ENCODE measurements at regions not wholly inside any gene's neighbourhood (a gene's known extent, or its start where the extent isn't known, plus 50 kb on each side); places are given as distances from the start of the nearest gene placed in this dataset.
"Not testable (repeated sequence)": the region's sequence is repeated elsewhere in the genome, so short reads cannot be mapped to it uniquely, and the experiment has no call there.

GRCh38 chr22:47432683-47433082, 670.2 kb downstream of the TBC1D22A start:
- no peak for DNase-seq

GRCh38 chr22:47423861-47424820, 661.7 kb downstream of the TBC1D22A start:
- DNase-seq: no peak

- no peak for DNase-seq
Observed at GRCh38 chr22:47423266-47423665, 660.8 kb downstream of the TBC1D22A start.

- DNase-seq: no peak
Observed at GRCh38 chr22:47422736-47423135, 660.3 kb downstream of the TBC1D22A start.

- no peak for DNase-seq
Observed at GRCh38 chr22:47421846-47422245, 659.4 kb downstream of the TBC1D22A start.

GRCh38 chr22:47420211-47420610, 657.8 kb downstream of the TBC1D22A start:
- no peak for DNase-seq

GRCh38 chr22:47419239-47419638, 656.8 kb downstream of the TBC1D22A start:
- no peak for DNase-seq

- no peak for DNase-seq
Observed at GRCh38 chr22:47417699-47418098, 655.2 kb downstream of the TBC1D22A start.

- no peak for DNase-seq
Observed at GRCh38 chr22:47411006-47411405, 648.6 kb downstream of the TBC1D22A start.

GRCh38 chr22:47409539-47410275, 647.3 kb downstream of the TBC1D22A start:
- no peak for DNase-seq

GRCh38 chr22:47408409-47408808, 646.0 kb downstream of the TBC1D22A start:
- DNase-seq: no peak

- DNase-seq: no peak
Observed at GRCh38 chr22:47407461-47408025, 645.1 kb downstream of the TBC1D22A start.

GRCh38 chr22:47406896-47407295, 644.4 kb downstream of the TBC1D22A start:
- no peak for DNase-seq

GRCh38 chr22:47406180-47406834, 643.9 kb downstream of the TBC1D22A start:
- DNase-seq: no peak

- DNase-seq: not testable (repeated sequence)
Observed at GRCh38 chr22:47405222-47405621, 642.8 kb downstream of the TBC1D22A start.

GRCh38 chr22:47402876-47403525, 640.6 kb downstream of the TBC1D22A start:
- no peak for DNase-seq

- no peak for DNase-seq
Observed at GRCh38 chr22:47401976-47402770, 639.7 kb downstream of the TBC1D22A start.

- DNase-seq: no peak
Observed at GRCh38 chr22:47401592-47401898, 639.1 kb downstream of the TBC1D22A start.

GRCh38 chr22:47400701-47401591, 638.5 kb downstream of the TBC1D22A start:
- no peak for DNase-seq

GRCh38 chr22:47400131-47400530, 637.7 kb downstream of the TBC1D22A start:
- DNase-seq: not testable (repeated sequence)
